GM23338 (cell line): ENCODE measurements at regions not wholly inside any gene's neighbourhood (a gene's known extent, or its start where the extent isn't known, plus 50 kb on each side); places are given as distances from the start of the nearest gene placed in this dataset.

Experiments
- ATAC-seq: fragments of 200-7000 bp; cut with Tn5 transposase; 3 replicates; pipeline ENCODE4 v1.9.1; 2020
- DNase-seq: peaks from one replicate; pipeline ENCODE4 v3.0.0-alpha.2; 2015; ENCODE audit warnings: low spot score
- H2AFZ ChIP-seq: fragments of 200-600 bp; sonication (generic); 2 replicates; pipeline ENCODE4 v1.8.0; 2016; ENCODE audit warnings: antibody characterized with exemption, mild to moderate bottlenecking, moderate library complexity
- H3F3A ChIP-seq: fragments of 200-600 bp; sonication (generic); replicated peaks from 2 replicates; pipeline ENCODE4 v1.8.0; 2017; ENCODE audit warnings: antibody characterized with exemption, mixed run types, low read depth
- H3K27ac ChIP-seq: fragments of 200-600 bp; sonication (generic); 2 replicates; pipeline ENCODE4 v1.6.1; 2016; ENCODE audit warnings: low read depth
- H3K27me3 ChIP-seq: fragments of 200-600 bp; sonication (generic); 2 replicates; pipeline ENCODE4 v1.8.0; 2016; ENCODE audit warnings: mild to moderate bottlenecking, mixed run types, moderate library complexity; ENCODE audit not compliant: insufficient read depth
- H3K36me3 ChIP-seq: fragments of 200-600 bp; sonication (generic); 2 replicates; pipeline ENCODE4 v1.8.0; 2016; ENCODE audit warnings: mild to moderate bottlenecking; ENCODE audit not compliant: insufficient read depth
- H3K4me1 ChIP-seq: fragments of 200-600 bp; sonication (generic); 2 replicates; pipeline ENCODE4 v1.8.0; 2016; ENCODE audit warnings: mild to moderate bottlenecking, moderate library complexity; ENCODE audit not compliant: insufficient read depth
- H3K4me2 ChIP-seq: fragments of 200-600 bp; sonication (generic); 2 replicates; pipeline ENCODE4 v1.7.1; 2017; ENCODE audit warnings: mixed run types
- H3K4me3 ChIP-seq: fragments of 200-600 bp; sonication (generic); 2 replicates; pipeline ENCODE4 v1.6.1; 2016; ENCODE audit warnings: mixed run types
- H3K79me2 ChIP-seq: fragments of 200-600 bp; sonication (generic); replicated peaks from 2 replicates; pipeline ENCODE4 v1.8.0; 2017; ENCODE audit warnings: mild to moderate bottlenecking; ENCODE audit not compliant: insufficient read depth
- H3K9me2 ChIP-seq: fragments of 200-600 bp; sonication (generic); 2 replicates; pipeline ENCODE4 v1.8.0; 2017; ENCODE audit not compliant: insufficient read depth
- H4K20me1 ChIP-seq: fragments of 200-600 bp; sonication (generic); replicated peaks from 2 replicates; pipeline ENCODE4 v1.8.0; 2017; ENCODE audit warnings: mild to moderate bottlenecking; ENCODE audit not compliant: insufficient read depth
- H3K27ac Mint-ChIP-seq: 2 replicates; pipeline ENCODE4 v1.8.0; 2020; ENCODE audit warnings: inconsistent platforms, mild to moderate bottlenecking, moderate library complexity, mixed read lengths
- H3K27me3 Mint-ChIP-seq: 3 replicates; pipeline ENCODE4 v1.8.0; 2022; ENCODE audit warnings: low read depth, mild to moderate bottlenecking, moderate library complexity, mixed read lengths, inconsistent platforms; ENCODE audit not compliant: insufficient read depth, poor library complexity
- H3K36me3 Mint-ChIP-seq: 3 replicates; pipeline ENCODE4 v1.8.0; 2021; ENCODE audit warnings: low read depth, mild to moderate bottlenecking, inconsistent platforms, moderate library complexity, mixed read lengths
- H3K4me1 Mint-ChIP-seq: 3 replicates; pipeline ENCODE4 v1.8.0; 2020; ENCODE audit warnings: mild to moderate bottlenecking, inconsistent platforms, mixed read lengths
- H3K4me3 Mint-ChIP-seq: 3 replicates; pipeline ENCODE4 v1.8.0; 2021; ENCODE audit warnings: moderate library complexity, mild to moderate bottlenecking, inconsistent platforms, mixed read lengths
- H3K9me3 Mint-ChIP-seq: 3 replicates; pipeline ENCODE4 v1.8.0; 2020; ENCODE audit warnings: moderate library complexity, mild to moderate bottlenecking, inconsistent platforms, mixed read lengths
- CREB1 ChIP-seq: fragments of 250-450 bp; sonication (Bioruptor Pico); IDR thresholded peaks from 2 replicates; pipeline ENCODE4 v1.5.0; 2020; ENCODE audit warnings: low read depth, mild to moderate bottlenecking, moderate library complexity
- EZH2 ChIP-seq: fragments of 200-600 bp; sonication (generic); IDR thresholded peaks from one replicate; pipeline ENCODE4 v1.8.0; 2017; ENCODE audit warnings: antibody characterized with exemption, mild to moderate bottlenecking, low read depth; ENCODE audit not compliant: unreplicated experiment
- EZH2phosphoT487 ChIP-seq: fragments of 200-600 bp; sonication (generic); IDR thresholded peaks from one replicate; pipeline ENCODE4 v1.8.1; 2018; ENCODE audit warnings: antibody characterized with exemption; ENCODE audit not compliant: unreplicated experiment
- JUNB ChIP-seq: IDR thresholded peaks from one replicate; pipeline ENCODE4 v1.6.1; 2016; ENCODE audit warnings: antibody characterized with exemption; ENCODE audit not compliant: unreplicated experiment
- NANOG ChIP-seq: IDR thresholded peaks from 2 replicates; pipeline ENCODE4 v1.6.1; 2016; ENCODE audit warnings: antibody characterized with exemption, borderline replicate concordance
- POLR2AphosphoS5 ChIP-seq: IDR thresholded peaks from 2 replicates; pipeline ENCODE4 v1.6.1; 2016; ENCODE audit warnings: antibody characterized with exemption, low read depth
- STAT1 ChIP-seq: IDR thresholded peaks from one replicate; pipeline ENCODE4 v1.6.1; 2016; ENCODE audit warnings: antibody characterized with exemption; ENCODE audit not compliant: unreplicated experiment
- ZNF114 ChIP-seq: fragments of 250-450 bp; sonication (Bioruptor Pico); IDR thresholded peaks from 2 replicates; pipeline ENCODE4 v1.5.0; 2020; ENCODE audit warnings: mild to moderate bottlenecking, moderate library complexity
- ZNF331 ChIP-seq: fragments of 250-450 bp; sonication (Bioruptor Pico); IDR thresholded peaks from 2 replicates; pipeline ENCODE4 v1.5.0; 2020; ENCODE audit warnings: low read depth, mild to moderate bottlenecking, moderate library complexity
- TF ChIP-seq, protein P1 (sequence below): IDR thresholded peaks from 2 replicates; pipeline ENCODE4 v1.6.1; 2016; ENCODE audit warnings: antibody characterized with exemption
- TF ChIP-seq, protein P2 (sequence below): IDR thresholded peaks from one replicate; pipeline ENCODE4 v1.6.1; 2018; ENCODE audit warnings: antibody characterized with exemption; ENCODE audit not compliant: unreplicated experiment
- TF ChIP-seq, protein P3 (sequence below), 2 experiments: fragments of 200-600 bp in 1 of 2; sonication (generic) in 1 of 2; conservative IDR thresholded peaks; 2 replicates each; pipeline versions ENCODE4 v1.5.1 to v1.6.1; 2016 to 2017; ENCODE audit warnings: antibody characterized with exemption in 2 of 2, low read depth in 2 of 2, mild to moderate bottlenecking in 2 of 2, moderate library complexity in 1 of 2

DNA sequence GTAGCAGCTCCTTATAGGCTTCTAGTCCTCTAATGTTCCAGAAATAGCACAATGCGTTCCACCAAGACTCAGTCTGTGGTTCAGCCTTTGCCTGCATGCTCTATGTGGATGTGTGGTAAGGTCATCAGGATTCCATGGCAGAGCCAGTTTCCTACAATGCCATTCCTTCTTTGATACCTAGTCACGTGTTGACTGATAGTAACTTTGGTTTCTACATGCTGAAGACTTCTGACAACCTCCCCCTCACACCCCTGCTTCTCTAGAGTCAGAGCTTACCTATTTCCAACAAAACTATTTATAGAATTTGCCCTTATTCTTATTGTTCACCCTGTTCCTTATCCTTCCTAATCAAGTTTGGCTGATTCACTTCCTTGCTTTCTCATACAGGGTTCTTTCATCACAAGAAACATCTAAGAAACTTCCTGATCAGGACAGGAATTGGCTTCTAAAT lies 81.1 kb downstream of the CT47B1 start:
- no peaks in the 10 kb centered on the region for H3K9me2 ChIP-seq
- H3K27me3 Mint-ChIP-seq, result peaks cover 11% of the 10 kb centered on the region
- no peaks in the 10 kb centered on the region for H3K79me2 ChIP-seq
- no peak overlapping the region for H3K4me2 ChIP-seq
- H3K27ac ChIP-seq, result no peak overlapping the region
- ATAC-seq (no peak), DNase-seq (no peak)
- no peaks in the 10 kb centered on the region for H3K36me3 ChIP-seq
- TF ChIP-seq POLR2AphosphoS5, result no peak
- TF ChIP-seq, protein P1, sequence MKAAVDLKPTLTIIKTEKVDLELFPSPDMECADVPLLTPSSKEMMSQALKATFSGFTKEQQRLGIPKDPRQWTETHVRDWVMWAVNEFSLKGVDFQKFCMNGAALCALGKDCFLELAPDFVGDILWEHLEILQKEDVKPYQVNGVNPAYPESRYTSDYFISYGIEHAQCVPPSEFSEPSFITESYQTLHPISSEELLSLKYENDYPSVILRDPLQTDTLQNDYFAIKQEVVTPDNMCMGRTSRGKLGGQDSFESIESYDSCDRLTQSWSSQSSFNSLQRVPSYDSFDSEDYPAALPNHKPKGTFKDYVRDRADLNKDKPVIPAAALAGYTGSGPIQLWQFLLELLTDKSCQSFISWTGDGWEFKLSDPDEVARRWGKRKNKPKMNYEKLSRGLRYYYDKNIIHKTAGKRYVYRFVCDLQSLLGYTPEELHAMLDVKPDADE, result no peak
- H2AFZ ChIP-seq, result no peak overlapping the region
- H3K4me3 ChIP-seq, result no peak overlapping the region
- H3K4me1 Mint-ChIP-seq, result peaks cover 4% of the 10 kb centered on the region; the same call in 2 of the 3 replicates
- H3K27ac Mint-ChIP-seq, result no peak overlapping the region
- H4K20me1 ChIP-seq, result no peaks in the 10 kb centered on the region
- H3K27me3 ChIP-seq, result peaks cover 47% of the 10 kb centered on the region; the same call in 1 of the 2 replicates
- H3K36me3 Mint-ChIP-seq, result no peaks in the 10 kb centered on the region
- no peaks in the 10 kb centered on the region for H3F3A ChIP-seq
- H3K4me3 Mint-ChIP-seq, result no peak overlapping the region
- no peaks in the 10 kb centered on the region for H3K4me1 ChIP-seq
- no peaks in the 10 kb centered on the region for H3K9me3 Mint-ChIP-seq

DNA sequence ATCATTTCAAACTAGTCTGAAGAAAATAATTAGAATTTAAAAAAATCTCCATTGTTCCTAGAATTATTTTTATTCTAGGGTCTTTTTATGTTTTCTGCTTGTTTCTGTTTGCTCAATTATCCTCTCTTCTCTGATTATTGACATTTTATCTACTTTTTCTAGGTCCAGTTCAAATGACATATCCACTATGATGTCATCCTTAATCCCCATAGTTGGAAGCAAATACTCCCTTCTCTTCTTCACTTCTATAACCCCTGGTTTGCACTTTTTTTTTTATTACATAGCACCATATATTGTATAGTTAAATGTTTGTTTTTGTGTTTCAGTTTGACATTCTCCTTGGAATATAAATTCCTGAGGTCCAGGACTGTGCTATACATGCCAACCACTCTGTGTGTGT lies 82.6 kb downstream of the CT47B1 start:
- Histone ChIP-seq H3K79me2 (no peaks in the 10 kb centered on the region), H3K9me2 (no peaks in the 10 kb centered on the region), H3K36me3 (no peaks in the 10 kb centered on the region), H4K20me1 (no peaks in the 10 kb centered on the region), H3K4me3 (no peak overlapping the region), H3K4me2 (no peak overlapping the region), H3F3A (no peaks in the 10 kb centered on the region), H3K27me3 (peaks cover 34% of the 10 kb centered on the region; the same call in 1 of the 2 replicates), H3K27ac (no peak overlapping the region), H3K4me1 (no peaks in the 10 kb centered on the region), H2AFZ (no peak overlapping the region)
- Mint-ChIP-seq H3K9me3 (no peaks in the 10 kb centered on the region), H3K36me3 (no peaks in the 10 kb centered on the region), H3K4me1 (peaks cover 4% of the 10 kb centered on the region; the same call in 2 of the 3 replicates), H3K27ac (no peak overlapping the region), H3K4me3 (no peak overlapping the region), H3K27me3 (peaks cover 7% of the 10 kb centered on the region)
- DNase-seq (no peak), ATAC-seq (no peak)
- TF ChIP-seq, protein P2, sequence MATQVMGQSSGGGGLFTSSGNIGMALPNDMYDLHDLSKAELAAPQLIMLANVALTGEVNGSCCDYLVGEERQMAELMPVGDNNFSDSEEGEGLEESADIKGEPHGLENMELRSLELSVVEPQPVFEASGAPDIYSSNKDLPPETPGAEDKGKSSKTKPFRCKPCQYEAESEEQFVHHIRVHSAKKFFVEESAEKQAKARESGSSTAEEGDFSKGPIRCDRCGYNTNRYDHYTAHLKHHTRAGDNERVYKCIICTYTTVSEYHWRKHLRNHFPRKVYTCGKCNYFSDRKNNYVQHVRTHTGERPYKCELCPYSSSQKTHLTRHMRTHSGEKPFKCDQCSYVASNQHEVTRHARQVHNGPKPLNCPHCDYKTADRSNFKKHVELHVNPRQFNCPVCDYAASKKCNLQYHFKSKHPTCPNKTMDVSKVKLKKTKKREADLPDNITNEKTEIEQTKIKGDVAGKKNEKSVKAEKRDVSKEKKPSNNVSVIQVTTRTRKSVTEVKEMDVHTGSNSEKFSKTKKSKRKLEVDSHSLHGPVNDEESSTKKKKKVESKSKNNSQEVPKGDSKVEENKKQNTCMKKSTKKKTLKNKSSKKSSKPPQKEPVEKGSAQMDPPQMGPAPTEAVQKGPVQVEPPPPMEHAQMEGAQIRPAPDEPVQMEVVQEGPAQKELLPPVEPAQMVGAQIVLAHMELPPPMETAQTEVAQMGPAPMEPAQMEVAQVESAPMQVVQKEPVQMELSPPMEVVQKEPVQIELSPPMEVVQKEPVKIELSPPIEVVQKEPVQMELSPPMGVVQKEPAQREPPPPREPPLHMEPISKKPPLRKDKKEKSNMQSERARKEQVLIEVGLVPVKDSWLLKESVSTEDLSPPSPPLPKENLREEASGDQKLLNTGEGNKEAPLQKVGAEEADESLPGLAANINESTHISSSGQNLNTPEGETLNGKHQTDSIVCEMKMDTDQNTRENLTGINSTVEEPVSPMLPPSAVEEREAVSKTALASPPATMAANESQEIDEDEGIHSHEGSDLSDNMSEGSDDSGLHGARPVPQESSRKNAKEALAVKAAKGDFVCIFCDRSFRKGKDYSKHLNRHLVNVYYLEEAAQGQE, result no peak
- TF ChIP-seq EZH2phosphoT487, result no peak
- no peak for TF ChIP-seq NANOG
- no peak for TF ChIP-seq ZNF331
- TF ChIP-seq, protein P1, result no peak
- no peak for TF ChIP-seq EZH2
- TF ChIP-seq, protein P3, sequence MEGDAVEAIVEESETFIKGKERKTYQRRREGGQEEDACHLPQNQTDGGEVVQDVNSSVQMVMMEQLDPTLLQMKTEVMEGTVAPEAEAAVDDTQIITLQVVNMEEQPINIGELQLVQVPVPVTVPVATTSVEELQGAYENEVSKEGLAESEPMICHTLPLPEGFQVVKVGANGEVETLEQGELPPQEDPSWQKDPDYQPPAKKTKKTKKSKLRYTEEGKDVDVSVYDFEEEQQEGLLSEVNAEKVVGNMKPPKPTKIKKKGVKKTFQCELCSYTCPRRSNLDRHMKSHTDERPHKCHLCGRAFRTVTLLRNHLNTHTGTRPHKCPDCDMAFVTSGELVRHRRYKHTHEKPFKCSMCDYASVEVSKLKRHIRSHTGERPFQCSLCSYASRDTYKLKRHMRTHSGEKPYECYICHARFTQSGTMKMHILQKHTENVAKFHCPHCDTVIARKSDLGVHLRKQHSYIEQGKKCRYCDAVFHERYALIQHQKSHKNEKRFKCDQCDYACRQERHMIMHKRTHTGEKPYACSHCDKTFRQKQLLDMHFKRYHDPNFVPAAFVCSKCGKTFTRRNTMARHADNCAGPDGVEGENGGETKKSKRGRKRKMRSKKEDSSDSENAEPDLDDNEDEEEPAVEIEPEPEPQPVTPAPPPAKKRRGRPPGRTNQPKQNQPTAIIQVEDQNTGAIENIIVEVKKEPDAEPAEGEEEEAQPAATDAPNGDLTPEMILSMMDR (conservative IDR thresholded peaks at IDR 0.05; ENCODE audit: low read depth in 2 of 2), result no peak
- TF ChIP-seq ZNF114 (CRISPR knock-in tag), result no peak
- TF ChIP-seq POLR2AphosphoS5, result no peak
- no peak for TF ChIP-seq STAT1
- TF ChIP-seq CREB1 (CRISPR knock-in tag), result no peak
- TF ChIP-seq JUNB, result no peak
